IMR-90 (cell line): ENCODE measurements at regions not wholly inside any gene's neighbourhood (a gene's known extent, or its start where the extent isn't known, plus 50 kb on each side); places are given as distances from the start of the nearest gene placed in this dataset.

ENCODE experiments used
- ATAC-seq: fragments of 200-7000 bp; cut with Tn5 transposase; 2 replicates; pipeline ENCODE4 v1.9.1; 2020; ENCODE audit warnings: low read depth, mild to moderate bottlenecking, moderate library complexity
- BruUV-seq: library from RNA; stranded (reverse); fragments of 400-500 nt; replicated peaks from 2 replicates; lab custom pipeline; 2021; lab: Mats Ljungman, UMichigan
- CTCF ChIA-PET: fragments of 300-600 bp; formaldehyde crosslinking; extraction: SDS; loops from one replicate; lab custom pipeline; 2021; ENCODE audit warnings: antibody characterized with exemption; lab: Yijun Ruan, JAX
- POLR2A ChIA-PET: fragments of 300-600 bp; sonication (Branson Sonifier 250); formaldehyde crosslinking; loops from one replicate; lab custom pipeline; 2022; ENCODE audit warnings: antibody characterized with exemption; ENCODE audit not compliant: unreplicated experiment; lab: Charles Lee
- DNase-seq: peaks from one replicate; pipeline ENCODE4 v3.0.0; 2013
- H2AFZ ChIP-seq: replicated peaks from 2 replicates; pipeline ENCODE3; 2013; ENCODE audit warnings: low read length, mild to moderate bottlenecking; ENCODE audit not compliant: poor library complexity
- H2AK5ac ChIP-seq: 2 replicates; pipeline ENCODE4 v1.6.1; 2013; ENCODE audit warnings: low read depth, low read length, inconsistent platforms
- H2AK9ac ChIP-seq: replicated peaks from 2 replicates; pipeline ENCODE3; 2013; ENCODE audit warnings: mild to moderate bottlenecking, low read depth, low read length, moderate library complexity; ENCODE audit not compliant: poor library complexity
- H2BK120ac ChIP-seq: 2 replicates; pipeline ENCODE4 v1.6.1; 2013; ENCODE audit warnings: low read depth, low read length, inconsistent platforms
- H2BK15ac ChIP-seq: 3 replicates; pipeline ENCODE4 v1.6.1; 2013; ENCODE audit warnings: low read depth, low read length, inconsistent platforms
- H2BK20ac ChIP-seq: 2 replicates; pipeline ENCODE4 v1.6.1; 2013; ENCODE audit warnings: low read depth, mild to moderate bottlenecking, inconsistent platforms, low read length, moderate library complexity
- H2BK5ac ChIP-seq: 2 replicates; pipeline ENCODE4 v1.6.1; 2013; ENCODE audit warnings: mild to moderate bottlenecking, low read depth, low read length, inconsistent platforms; ENCODE audit not compliant: poor library complexity, severe bottlenecking
- H3K14ac ChIP-seq: replicated peaks from 2 replicates; pipeline ENCODE4 v1.6.1; 2013; ENCODE audit warnings: low read depth, low read length, inconsistent platforms
- H3K18ac ChIP-seq: 2 replicates; pipeline ENCODE4 v1.6.1; 2013; ENCODE audit warnings: low read depth, low read length, control low read depth
- H3K23ac ChIP-seq: 2 replicates; pipeline ENCODE4 v1.6.1; 2013; ENCODE audit warnings: low read depth, low read length, inconsistent platforms
- H3K27ac ChIP-seq: 2 replicates; pipeline ENCODE4 v1.5.1; 2013; ENCODE audit warnings: mild to moderate bottlenecking, control low read depth, low read length; ENCODE audit not compliant: insufficient read depth
- H3K27me3 ChIP-seq: 2 replicates; pipeline ENCODE4 v1.6.1; 2013; ENCODE audit warnings: low read length; ENCODE audit not compliant: control insufficient read depth, insufficient read depth
- H3K36me3 ChIP-seq: 2 replicates; pipeline ENCODE4 v1.6.1; 2013; ENCODE audit warnings: low read length, mixed read lengths; ENCODE audit not compliant: control insufficient read depth, insufficient read depth
- H3K4ac ChIP-seq: 2 replicates; pipeline ENCODE4 v1.6.1; 2013; ENCODE audit warnings: low read depth, low read length, inconsistent platforms
- H3K4me1 ChIP-seq: 2 replicates; pipeline ENCODE4 v1.6.1; 2013; ENCODE audit warnings: low read length, mixed read lengths; ENCODE audit not compliant: control insufficient read depth, insufficient read depth
- H3K4me2 ChIP-seq: 2 replicates; pipeline ENCODE4 v1.6.1; 2013; ENCODE audit warnings: low read depth, mild to moderate bottlenecking, control low read depth, low read length, moderate library complexity
- H3K4me3 ChIP-seq: 2 replicates; pipeline ENCODE4 v1.5.1; 2013; ENCODE audit warnings: low read depth, mild to moderate bottlenecking, control low read depth, low read length, moderate library complexity; ENCODE audit not compliant: insufficient read depth
- H3K56ac ChIP-seq: 2 replicates; pipeline ENCODE4 v1.6.1; 2013; ENCODE audit warnings: low read length, inconsistent platforms; ENCODE audit not compliant: insufficient read depth; ENCODE audit errors: extremely low read depth
- H3K79me1 ChIP-seq, 2 experiments: 2 replicates each; pipeline ENCODE4 v1.6.1; 2013; ENCODE audit warnings: low read length in 2 of 2, inconsistent platforms in 1 of 2, low read depth in 1 of 2
- H3K9ac ChIP-seq: 2 replicates; pipeline ENCODE4 v1.6.1; 2013; ENCODE audit warnings: low read depth, low read length, control low read depth
- H3K9me1 ChIP-seq: 2 replicates; pipeline ENCODE4 v1.6.1; 2013; ENCODE audit warnings: low read length, inconsistent platforms; ENCODE audit not compliant: insufficient read depth
- H3K9me3 ChIP-seq: 2 replicates; pipeline ENCODE4 v1.6.1; 2013; ENCODE audit warnings: low read length; ENCODE audit not compliant: control insufficient read depth, insufficient read depth
- H4K20me1 ChIP-seq: 2 replicates; pipeline ENCODE4 v1.6.1; 2013; ENCODE audit warnings: low read length, inconsistent platforms; ENCODE audit not compliant: insufficient read depth
- H4K5ac ChIP-seq: 2 replicates; pipeline ENCODE4 v1.6.1; 2013; ENCODE audit warnings: mild to moderate bottlenecking, low read depth, low read length, control low read depth
- H4K8ac ChIP-seq, 2 experiments: 2 replicates each; pipeline ENCODE4 v1.6.1; 2013; ENCODE audit warnings: low read depth in 2 of 2, low read length in 2 of 2, control low read depth in 1 of 2, inconsistent platforms in 1 of 2
- H4K91ac ChIP-seq: 2 replicates; pipeline ENCODE4 v1.6.1; 2013; ENCODE audit warnings: low read depth, low read length, inconsistent platforms; ENCODE audit not compliant: insufficient read depth
- BHLHE40 ChIP-seq: fragments of 150-350 bp; IDR thresholded peaks from 2 replicates; pipeline ENCODE4 v1.6.1; 2016; ENCODE audit warnings: mild to moderate bottlenecking, low read depth, low read length
- CEBPB ChIP-seq: IDR thresholded peaks from 2 replicates; pipeline ENCODE4 v1.6.1; 2012; ENCODE audit warnings: low read depth, low read length, improper control_type of control experiment
- CHD1 ChIP-seq: IDR thresholded peaks from 2 replicates; pipeline ENCODE4 v1.6.1; 2012; ENCODE audit warnings: low read depth, low read length, improper control_type of control experiment
- FOS ChIP-seq: fragments of 150-350 bp; IDR thresholded peaks from 2 replicates; pipeline ENCODE4 v1.6.1; 2016; ENCODE audit warnings: low read depth, low read length
- MAFK ChIP-seq: IDR thresholded peaks from 2 replicates; pipeline ENCODE4 v1.6.1; 2012; ENCODE audit warnings: low read depth, low read length, improper control_type of control experiment
- MAZ ChIP-seq: IDR thresholded peaks from 2 replicates; pipeline ENCODE4 v1.6.1; 2012; ENCODE audit warnings: low read depth, mild to moderate bottlenecking, low read length, improper control_type of control experiment, moderate library complexity, borderline replicate concordance
- MXI1 ChIP-seq: IDR thresholded peaks from 2 replicates; pipeline ENCODE4 v1.6.1; 2012; ENCODE audit warnings: low read depth, mild to moderate bottlenecking, low read length, moderate library complexity, borderline replicate concordance
- NFE2L2 ChIP-seq: fragments of 150-350 bp; IDR thresholded peaks from 2 replicates; pipeline ENCODE4 v1.6.1; 2016; ENCODE audit warnings: low read depth, mild to moderate bottlenecking, low read length
- POLR2A ChIP-seq: IDR thresholded peaks from 2 replicates; pipeline ENCODE4 v1.6.1; 2012; ENCODE audit warnings: mild to moderate bottlenecking, low read depth, low read length
- RAD21 ChIP-seq: IDR thresholded peaks from 2 replicates; pipeline ENCODE4 v1.6.1; 2012; ENCODE audit warnings: low read length, improper control_type of control experiment
- RCOR1 ChIP-seq: IDR thresholded peaks from 2 replicates; pipeline ENCODE4 v1.6.1; 2012; ENCODE audit warnings: mild to moderate bottlenecking, low read length, improper control_type of control experiment; ENCODE audit not compliant: insufficient replicate concordance
- RFX5 ChIP-seq: IDR thresholded peaks from 2 replicates; pipeline ENCODE4 v1.8.0; 2012; ENCODE audit warnings: low read depth, mild to moderate bottlenecking, low read length, moderate library complexity
- SMC3 ChIP-seq: fragments of 150-350 bp; IDR thresholded peaks from 2 replicates; pipeline ENCODE4 v1.6.1; 2016; ENCODE audit warnings: low read depth, mild to moderate bottlenecking, antibody characterized with exemption, low read length, moderate library complexity
- WGBS, 2 experiments: methylation state at CpG; one replicate each; pipeline versions ENCODE4 v1.1.5 to v1.1.7; 2013; ENCODE audit warnings: missing lambda C conversion rate in 2 of 2; ENCODE audit not compliant: insufficient read length in 1 of 2; ENCODE audit errors: extremely low coverage in 2 of 2; 5-methylcytosine and 5-hydroxymethylcytosine counted together
- dilution Hi-C: fragments of 300-500 bp; cut with HindIII; formaldehyde crosslinking; loops from one replicate; pipeline ENCODE4 v1.14.3; 2018; ENCODE audit warnings: low sequenced_read_pairs; ENCODE audit not compliant: unreplicated experiment
- in situ Hi-C: fragments of 300-500 bp; cut with MboI; formaldehyde crosslinking; loops from 3 replicates; pipeline ENCODE4 v1.14.3; 2019; ENCODE audit warnings: low sequenced_read_pairs, inconsistent platforms, mixed read lengths
- intact Hi-C: fragments of 100-400 bp; cut with micrococcal nuclease; formaldehyde crosslinking; loops from 2 replicates; pipeline ENCODE4 v1.10.0; 2022
- TF ChIP-seq, protein P1 (sequence below): fragments of 150-350 bp; IDR thresholded peaks from 2 replicates; pipeline ENCODE4 v1.6.1; 2017; ENCODE audit warnings: mild to moderate bottlenecking, antibody characterized with exemption, low read length, low read depth
- TF ChIP-seq, protein P2 (sequence below): fragments of 150-350 bp; IDR thresholded peaks from 2 replicates; pipeline ENCODE4 v1.6.1; 2016; ENCODE audit warnings: low read depth, mild to moderate bottlenecking, low read length, moderate library complexity, borderline replicate concordance
- TF ChIP-seq, protein P3 (sequence below): conservative IDR thresholded peaks from 2 replicates; pipeline ENCODE4 v1.5.1; 2012; ENCODE audit warnings: mild to moderate bottlenecking, low read depth, low read length, improper control_type of control experiment

DNA sequence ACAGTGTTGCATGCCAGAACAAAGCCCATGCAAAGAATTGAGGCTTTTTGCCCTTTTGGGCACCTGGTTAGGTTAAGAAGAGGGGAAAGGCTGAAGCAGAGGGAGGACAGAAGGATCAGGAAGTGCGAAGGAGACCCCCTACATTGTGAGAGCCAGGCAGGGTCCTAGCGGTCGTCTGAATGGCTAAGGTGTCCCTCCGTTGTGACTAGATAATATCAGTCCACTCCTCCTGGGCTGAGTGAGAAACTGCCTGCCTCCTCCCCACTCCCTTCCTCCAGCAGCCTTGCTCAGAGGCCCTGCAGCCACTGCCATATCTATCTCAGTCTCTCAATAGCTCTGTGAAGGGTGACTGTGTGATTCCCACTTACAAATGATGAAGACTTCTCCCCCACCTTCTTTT lies 75.1 kb downstream of the WSB1 start:
- no peak overlapping the region for H3K18ac ChIP-seq
- no peak for DNase-seq
- no TSS peak for BruUV-seq

More for the DNA sequence above, 75.1 kb downstream of the WSB1 start:
- no peak overlapping the region for H3K4me3 ChIP-seq
- H3K9ac ChIP-seq: no peak overlapping the region
- no peak overlapping the region for H4K5ac ChIP-seq
- H2AK5ac ChIP-seq: 0 out of 2 replicates have a peak overlapping the region, but pooled peaks have one; percentile 9
- no peak overlapping the region for H3K27ac ChIP-seq
- intact Hi-C loops: no loop called here
- no peak overlapping the region for H3K14ac ChIP-seq
- no peak overlapping the region for H2BK15ac ChIP-seq
- no peak overlapping the region; the same call in 1 of the 2 replicates for H3K4ac ChIP-seq
- TF ChIP-seq RCOR1: no peak
- TF ChIP-seq RFX5: no peak
- no peak for TF ChIP-seq CHD1
- TF ChIP-seq, protein P1, sequence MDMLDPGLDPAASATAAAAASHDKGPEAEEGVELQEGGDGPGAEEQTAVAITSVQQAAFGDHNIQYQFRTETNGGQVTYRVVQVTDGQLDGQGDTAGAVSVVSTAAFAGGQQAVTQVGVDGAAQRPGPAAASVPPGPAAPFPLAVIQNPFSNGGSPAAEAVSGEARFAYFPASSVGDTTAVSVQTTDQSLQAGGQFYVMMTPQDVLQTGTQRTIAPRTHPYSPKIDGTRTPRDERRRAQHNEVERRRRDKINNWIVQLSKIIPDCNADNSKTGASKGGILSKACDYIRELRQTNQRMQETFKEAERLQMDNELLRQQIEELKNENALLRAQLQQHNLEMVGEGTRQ: no peak
- no peak for TF ChIP-seq NFE2L2
- TF ChIP-seq SMC3: no peak
- no peak for TF ChIP-seq FOS
- no peak for TF ChIP-seq RAD21
- TF ChIP-seq, protein P2, sequence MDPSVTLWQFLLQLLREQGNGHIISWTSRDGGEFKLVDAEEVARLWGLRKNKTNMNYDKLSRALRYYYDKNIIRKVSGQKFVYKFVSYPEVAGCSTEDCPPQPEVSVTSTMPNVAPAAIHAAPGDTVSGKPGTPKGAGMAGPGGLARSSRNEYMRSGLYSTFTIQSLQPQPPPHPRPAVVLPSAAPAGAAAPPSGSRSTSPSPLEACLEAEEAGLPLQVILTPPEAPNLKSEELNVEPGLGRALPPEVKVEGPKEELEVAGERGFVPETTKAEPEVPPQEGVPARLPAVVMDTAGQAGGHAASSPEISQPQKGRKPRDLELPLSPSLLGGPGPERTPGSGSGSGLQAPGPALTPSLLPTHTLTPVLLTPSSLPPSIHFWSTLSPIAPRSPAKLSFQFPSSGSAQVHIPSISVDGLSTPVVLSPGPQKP: no peak
- TF ChIP-seq, protein P3, sequence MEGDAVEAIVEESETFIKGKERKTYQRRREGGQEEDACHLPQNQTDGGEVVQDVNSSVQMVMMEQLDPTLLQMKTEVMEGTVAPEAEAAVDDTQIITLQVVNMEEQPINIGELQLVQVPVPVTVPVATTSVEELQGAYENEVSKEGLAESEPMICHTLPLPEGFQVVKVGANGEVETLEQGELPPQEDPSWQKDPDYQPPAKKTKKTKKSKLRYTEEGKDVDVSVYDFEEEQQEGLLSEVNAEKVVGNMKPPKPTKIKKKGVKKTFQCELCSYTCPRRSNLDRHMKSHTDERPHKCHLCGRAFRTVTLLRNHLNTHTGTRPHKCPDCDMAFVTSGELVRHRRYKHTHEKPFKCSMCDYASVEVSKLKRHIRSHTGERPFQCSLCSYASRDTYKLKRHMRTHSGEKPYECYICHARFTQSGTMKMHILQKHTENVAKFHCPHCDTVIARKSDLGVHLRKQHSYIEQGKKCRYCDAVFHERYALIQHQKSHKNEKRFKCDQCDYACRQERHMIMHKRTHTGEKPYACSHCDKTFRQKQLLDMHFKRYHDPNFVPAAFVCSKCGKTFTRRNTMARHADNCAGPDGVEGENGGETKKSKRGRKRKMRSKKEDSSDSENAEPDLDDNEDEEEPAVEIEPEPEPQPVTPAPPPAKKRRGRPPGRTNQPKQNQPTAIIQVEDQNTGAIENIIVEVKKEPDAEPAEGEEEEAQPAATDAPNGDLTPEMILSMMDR: no peak
- no peak for TF ChIP-seq POLR2A
- TF ChIP-seq BHLHE40: no peak
- no peak for TF ChIP-seq CEBPB
- TF ChIP-seq MAZ: no peak
- TF ChIP-seq MAFK: no peak
- no peak for TF ChIP-seq MXI1
- H2BK5ac ChIP-seq: no peak overlapping the region
- H3K9me1 ChIP-seq: peaks cover 12% of the 10 kb centered on the region
- peaks cover 7% of the 10 kb centered on the region for H3K4me1 ChIP-seq
- no peaks in the 10 kb centered on the region for H3K79me1 ChIP-seq
- peak; percentile 43 for ATAC-seq
- dilution Hi-C loops: no loop called here
- H3K56ac ChIP-seq: no peak overlapping the region
- no peak overlapping the region for H2BK120ac ChIP-seq
- no peak overlapping the region for H3K23ac ChIP-seq
- peaks cover 4% of the 10 kb centered on the region; the same call in 1 of the 2 replicates for H3K9me3 ChIP-seq
- H2AK9ac ChIP-seq: peak overlapping the region; percentile 42
- no peak overlapping the region for H2AFZ ChIP-seq
- H4K8ac ChIP-seq: no peak overlapping the region
- in situ Hi-C loops: loop anchor here (10.0 kb wide), 1 partner anchor 76 kb away; no protein-coding TSS in a partner anchor
- peak overlapping the region; percentile 44; the same call in 1 of the 2 replicates for H2BK20ac ChIP-seq
- H4K91ac ChIP-seq: no peak overlapping the region
- no peak overlapping the region for H3K4me2 ChIP-seq
- ChIA-PET CTCF (interaction anchor here (0.9 kb wide), 1 partner anchor 231 kb away, joined by 4 read pairs; no protein-coding TSS in a partner anchor), POLR2A (interaction anchor here (0.6 kb wide), 1 partner anchor 39 kb away, joined by 5 read pairs; no protein-coding TSS in a partner anchor)
- H3K27me3 ChIP-seq: no peaks in the 10 kb centered on the region
- H4K20me1 ChIP-seq: no peaks in the 10 kb centered on the region
- H3K36me3 ChIP-seq: no peaks in the 10 kb centered on the region
- 82% methylated on average over 3 of the region's 4 CpGs; no CpG with 5 or more reads in 1 of the 2 experiments for WGBS, 2 experiments
